HG02763 (cell line): ENCODE measurements at regions not wholly inside any gene's neighbourhood (a gene's known extent, or its start where the extent isn't known, plus 50 kb on each side); places are given as distances from the start of the nearest gene placed in this dataset.

Source experiments
- ATAC-seq: cut with Tn5 transposase; IDR thresholded peaks from one replicate; pipeline ENCODE4 v1.9.1; 2021; ENCODE audit warnings: mild to moderate bottlenecking, moderate library complexity; ENCODE audit not compliant: unreplicated experiment

- ATAC-seq = peak; percentile 63
These were observed 545.2 kb downstream of the C4orf33 start for GRCh38 chr4:129641179-129641578.

DNA sequence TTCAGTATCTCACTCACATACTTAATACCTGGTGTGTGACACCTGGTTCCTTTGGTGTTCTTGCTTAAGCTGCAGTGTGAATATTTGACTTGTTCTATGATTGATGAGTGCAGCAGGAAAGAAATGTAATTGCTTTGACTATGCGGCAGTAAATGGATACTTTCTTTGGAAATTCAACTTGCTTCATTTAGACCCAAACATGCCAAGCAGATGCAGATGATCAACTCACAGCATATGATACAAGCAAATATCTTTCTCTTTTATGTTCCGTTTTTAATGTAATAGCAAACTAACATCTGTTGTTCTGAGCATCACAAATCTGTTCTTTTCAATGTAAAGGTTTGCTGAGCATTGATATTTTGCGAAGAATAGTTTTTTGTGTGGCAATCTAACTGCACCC, 549.5 kb downstream of the C4orf33 start:
- no peak for ATAC-seq

DNA sequence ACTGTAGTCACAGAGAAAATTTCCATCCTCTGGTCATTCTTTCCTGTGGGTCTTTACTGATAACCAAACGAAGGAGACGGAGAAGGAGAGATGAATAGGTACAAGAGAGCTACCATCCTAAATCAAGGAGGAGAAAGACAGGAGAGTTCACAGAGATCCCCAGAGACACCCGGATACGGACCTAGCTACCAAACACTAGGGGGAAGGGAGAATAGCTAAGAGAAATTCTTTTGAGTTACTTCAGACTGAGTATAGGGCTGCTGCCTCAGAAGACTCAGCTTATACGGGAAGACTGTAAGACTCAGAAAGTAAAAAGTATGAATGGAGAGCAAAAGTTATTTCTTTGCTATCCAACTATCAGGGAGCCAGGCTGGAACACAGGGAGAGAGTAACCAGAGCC, 572.1 kb downstream of the C4orf33 start:
- no peak for ATAC-seq

DNA sequence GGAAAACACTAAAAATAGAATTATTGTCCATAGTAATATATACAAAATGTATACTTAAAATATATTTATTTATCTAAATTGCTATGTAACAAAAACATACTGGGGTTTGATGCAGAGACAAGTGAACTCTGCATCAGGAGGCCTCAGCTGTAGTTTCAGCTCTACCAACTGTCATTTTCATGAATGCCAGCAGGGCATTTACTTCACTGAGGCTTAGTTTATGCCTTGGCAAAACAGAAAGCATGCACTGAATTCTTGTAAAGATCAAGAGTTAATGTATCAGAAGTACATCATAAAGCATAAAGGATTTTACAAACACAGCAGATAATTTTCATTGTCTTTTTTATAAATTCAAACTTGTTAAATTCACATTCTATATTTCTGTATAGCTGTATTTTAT, 577.0 kb downstream of the C4orf33 start:
- no peak for ATAC-seq

DNA sequence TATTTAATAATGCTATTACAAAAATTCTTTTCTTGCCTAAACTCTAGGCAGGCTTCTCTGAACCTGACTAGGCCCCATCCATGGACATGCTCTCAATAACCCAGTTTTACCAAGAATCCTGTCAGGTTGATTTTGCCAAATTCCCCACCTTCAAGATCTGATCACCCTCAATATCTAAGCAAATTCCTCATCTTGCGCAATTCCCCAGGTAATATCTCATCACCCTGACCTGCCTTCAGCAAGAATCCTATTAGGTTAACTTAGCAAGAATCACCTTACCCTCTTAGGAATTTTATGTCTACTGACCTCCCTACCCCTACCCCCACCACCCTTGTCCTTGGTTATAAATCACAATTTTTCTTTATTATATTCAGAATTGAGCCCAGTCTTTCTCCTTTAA, 579.1 kb downstream of the C4orf33 start:
- ATAC-seq = no peak

DNA sequence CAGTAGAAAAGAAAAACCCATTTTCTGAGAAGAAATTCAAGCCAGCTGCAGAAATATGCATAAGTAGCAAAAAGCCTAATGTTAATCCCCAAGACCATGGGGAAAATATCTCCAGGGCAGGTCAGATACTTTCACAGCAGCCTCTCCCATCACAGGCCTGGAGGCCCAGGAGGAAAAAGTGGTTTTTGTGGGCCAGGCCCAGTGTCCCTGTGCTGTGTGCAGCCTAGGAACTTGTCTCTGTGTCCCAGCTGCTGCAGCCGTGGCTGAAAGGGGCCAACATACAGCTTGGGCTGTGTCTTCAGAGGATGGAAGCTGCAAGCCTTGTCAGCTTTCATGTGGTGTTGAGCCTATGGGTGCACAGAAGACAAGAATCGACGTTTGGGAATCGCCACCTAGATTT, 581.0 kb downstream of the C4orf33 start:
- ATAC-seq = no peak

- ATAC-seq = no peak
These were observed 586.6 kb downstream of the C4orf33 start for GRCh38 chr4:129682586-129682985.

DNA sequence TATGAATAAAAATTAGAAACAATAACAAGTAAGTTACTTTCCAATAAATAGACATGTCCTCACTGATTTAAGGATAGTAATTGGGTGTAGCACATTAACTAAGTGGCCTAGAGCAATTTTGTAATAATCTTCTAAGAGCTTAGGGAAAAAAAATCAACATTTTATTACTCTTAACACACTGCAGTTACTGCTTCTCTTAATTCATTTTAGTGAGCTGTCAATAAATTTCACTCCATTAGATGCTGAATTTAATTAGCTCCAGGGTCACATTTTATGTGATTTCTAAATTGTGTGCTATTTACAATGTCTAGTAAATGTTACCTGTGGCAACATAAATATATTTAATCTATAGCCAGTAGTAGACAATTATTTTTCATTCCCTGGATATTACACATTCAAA, 612.0 kb downstream of the C4orf33 start:
- no peak for ATAC-seq

- ATAC-seq = no peak
These were observed 612.8 kb downstream of the C4orf33 start for GRCh38 chr4:129708784-129709183.

- no peak for ATAC-seq
These were observed 642.2 kb downstream of the C4orf33 start for GRCh38 chr4:129738175-129738574.

DNA sequence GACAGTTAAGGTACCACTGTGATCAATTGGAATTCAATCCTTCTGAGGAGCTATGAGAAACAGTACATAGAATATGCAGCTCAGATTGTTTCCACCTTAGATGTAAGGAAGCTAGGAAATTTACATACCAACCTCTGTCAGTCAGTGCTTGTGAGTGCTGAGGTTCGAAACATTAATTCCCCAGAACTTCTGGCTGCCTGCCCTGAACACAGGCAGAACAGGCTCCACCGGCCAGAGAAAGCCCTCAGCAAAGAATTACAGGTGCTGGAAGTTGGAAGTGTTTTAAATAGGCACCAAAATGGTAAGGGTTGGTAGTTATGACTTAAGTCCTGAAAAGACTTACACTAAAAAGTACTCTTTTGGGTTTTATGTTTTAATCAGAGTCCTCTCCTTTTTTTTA, 651.8 kb downstream of the C4orf33 start:
- no peak for ATAC-seq

- no peak for ATAC-seq
These were observed 653.0 kb downstream of the C4orf33 start for GRCh38 chr4:129748991-129749390.

GRCh38 chr4:129751646-129752045, 655.7 kb downstream of the C4orf33 start:
- ATAC-seq = no peak

GRCh38 chr4:129783596-129783995, 687.6 kb downstream of the C4orf33 start:
- ATAC-seq = no peak

- no peak for ATAC-seq
These were observed 692.5 kb downstream of the C4orf33 start for GRCh38 chr4:129788486-129788885.

GRCh38 chr4:129804461-129804981, 708.6 kb downstream of the C4orf33 start:
- no peak for ATAC-seq

- ATAC-seq = no peak
These were observed 711.0 kb downstream of the C4orf33 start for GRCh38 chr4:129806986-129807385.

- no peak for ATAC-seq
These were observed 712.3 kb downstream of the C4orf33 start for GRCh38 chr4:129808242-129808641.

DNA sequence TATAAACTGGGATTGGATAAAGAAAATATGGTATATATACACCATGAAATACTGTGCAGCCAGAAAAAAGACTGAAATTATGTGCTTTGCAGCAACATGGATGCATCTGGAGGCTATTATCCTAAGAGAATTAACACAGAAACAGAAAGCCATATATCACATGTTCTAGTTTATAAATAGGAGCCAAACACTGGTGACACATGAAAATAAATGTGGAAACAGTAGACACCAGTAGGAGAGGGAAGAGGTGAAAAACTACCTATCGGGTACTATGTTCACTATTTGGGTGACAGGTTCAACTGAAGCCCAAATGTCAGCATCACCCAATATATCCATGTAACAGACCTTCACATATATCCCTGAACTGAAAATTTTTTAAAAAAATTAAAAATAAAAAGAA, 725.1 kb downstream of the C4orf33 start:
- no peak for ATAC-seq

DNA sequence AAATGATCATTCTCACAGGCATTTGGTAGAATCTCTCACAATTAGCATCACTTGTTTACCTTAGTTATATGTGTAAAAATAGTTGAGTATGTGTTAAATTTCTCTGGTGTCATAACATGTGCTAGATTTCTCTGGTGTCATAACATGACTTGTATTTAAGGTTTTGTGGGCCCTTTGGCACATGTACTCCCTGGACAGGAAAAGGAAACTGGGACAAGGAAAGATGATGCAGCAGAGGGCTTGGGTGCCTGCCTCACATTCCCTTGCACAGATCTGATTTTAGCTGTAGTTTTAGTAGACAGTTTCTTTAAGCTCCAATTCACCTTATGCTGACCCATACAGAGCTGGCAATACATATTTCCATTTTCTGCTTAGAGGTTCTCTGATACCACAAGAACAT, 726.0 kb downstream of the C4orf33 start:
- ATAC-seq = no peak

- ATAC-seq = no peak
These were observed 726.7 kb downstream of the C4orf33 start for GRCh38 chr4:129822701-129823100.

GRCh38 chr4:129823105-129823504, 727.2 kb downstream of the C4orf33 start:
- no peak for ATAC-seq

GRCh38 chr4:129829373-129829772, 733.4 kb downstream of the C4orf33 start:
- no peak for ATAC-seq

DNA sequence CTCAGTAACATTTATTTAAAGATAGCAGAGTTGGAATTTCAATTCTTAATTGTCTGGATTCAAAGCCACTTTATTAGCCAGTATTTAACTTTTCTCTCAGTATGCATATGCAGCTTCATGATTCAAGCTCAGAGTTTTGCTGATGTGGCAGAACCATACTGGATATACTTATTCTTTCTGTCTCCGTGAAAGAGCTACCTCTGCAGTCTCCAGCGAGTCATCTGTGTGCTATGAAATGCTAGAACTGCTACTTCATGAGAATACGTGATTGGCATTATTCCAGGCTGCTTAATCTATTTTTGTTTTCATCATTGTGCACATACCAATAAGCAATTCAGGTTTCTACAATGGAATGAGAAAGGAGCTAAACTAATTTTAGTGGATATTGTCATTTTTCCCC, 743.7 kb downstream of the C4orf33 start:
- ATAC-seq = no peak
